KMS-11 (cell line): ENCODE measurements at regions not wholly inside any gene's neighbourhood (a gene's known extent, or its start where the extent isn't known, plus 50 kb on each side); places are given as distances from the start of the nearest gene placed in this dataset.

Source experiments
- H2AFZ ChIP-seq: fragments of 200-600 bp; sonication (generic); 2 replicates; pipeline ENCODE4 v1.6.1; 2016; ENCODE audit warnings: antibody characterized with exemption, mixed run types, low read depth
- H3K27ac ChIP-seq: fragments of 200-600 bp; sonication (generic); 2 replicates; pipeline ENCODE4 v1.6.1; 2016; ENCODE audit warnings: mild to moderate bottlenecking, mixed run types
- H3K27me3 ChIP-seq: fragments of 200-600 bp; sonication (generic); 2 replicates; pipeline ENCODE4 v1.6.1; 2017; ENCODE audit warnings: mild to moderate bottlenecking, low read depth, mixed run types, moderate library complexity; ENCODE audit not compliant: insufficient read depth
- H3K36me3 ChIP-seq: fragments of 200-600 bp; sonication (generic); 2 replicates; pipeline ENCODE4 v1.6.1; 2017; ENCODE audit warnings: mild to moderate bottlenecking, mixed run types; ENCODE audit not compliant: insufficient read depth
- H3K4me1 ChIP-seq: fragments of 200-600 bp; sonication (generic); 2 replicates; pipeline ENCODE4 v1.6.1; 2016; ENCODE audit warnings: mild to moderate bottlenecking, low read depth, mixed run types; ENCODE audit not compliant: poor library complexity, severe bottlenecking
- H3K4me2 ChIP-seq: fragments of 200-600 bp; sonication (generic); 2 replicates; pipeline ENCODE4 v1.7.0; 2016; ENCODE audit warnings: mild to moderate bottlenecking, mixed run types
- H3K4me3 ChIP-seq: fragments of 200-600 bp; sonication (generic); IDR thresholded peaks from 2 replicates; pipeline ENCODE4 v1.6.1; 2017; ENCODE audit warnings: low read depth, low read length, mixed read lengths; ENCODE audit not compliant: insufficient read depth
- H3K79me2 ChIP-seq: fragments of 200-600 bp; sonication (generic); 2 replicates; pipeline ENCODE4 v1.6.1; 2016; ENCODE audit warnings: low read depth, mixed run types; ENCODE audit not compliant: insufficient read depth
- H3K9ac ChIP-seq: fragments of 200-600 bp; sonication (generic); 2 replicates; pipeline ENCODE4 v1.6.1; 2016; ENCODE audit warnings: mild to moderate bottlenecking, mixed run types
- H4K20me1 ChIP-seq: fragments of 200-600 bp; sonication (generic); 2 replicates; pipeline ENCODE4 v1.6.1; 2016; ENCODE audit warnings: mild to moderate bottlenecking, mixed run types; ENCODE audit not compliant: insufficient read depth
- TF ChIP-seq, protein P1 (sequence below): fragments of 200-600 bp; sonication (generic); conservative IDR thresholded peaks from 2 replicates; pipeline ENCODE4 v1.6.1; 2017; ENCODE audit warnings: low read depth, mild to moderate bottlenecking, antibody characterized with exemption, low read length, moderate library complexity, mixed read lengths

DNA sequence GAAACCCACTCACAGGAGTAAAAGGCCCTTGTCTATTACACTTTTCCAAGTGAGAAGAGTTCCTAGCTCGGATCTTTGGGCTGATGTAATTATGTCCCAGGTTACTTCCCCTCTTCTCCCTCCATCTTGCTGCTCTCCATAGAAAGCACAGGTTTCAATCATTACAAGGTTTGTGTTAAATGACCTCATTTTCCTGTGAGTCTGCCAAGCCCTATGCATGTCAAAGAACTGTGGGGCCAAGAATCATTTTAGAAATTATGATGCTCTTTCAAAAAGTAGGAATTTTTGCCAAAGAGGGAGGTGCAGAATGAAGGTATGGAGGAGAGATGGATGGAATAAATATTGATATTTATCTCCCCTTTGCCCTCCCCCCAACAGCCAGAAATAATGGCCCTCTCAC lies 129.3 kb upstream of the TPM1 start:
- H3K4me1 ChIP-seq, result no peaks in the 10 kb centered on the region
- H3K36me3 ChIP-seq, result no peaks in the 10 kb centered on the region
- H2AFZ ChIP-seq, result no peak overlapping the region

DNA sequence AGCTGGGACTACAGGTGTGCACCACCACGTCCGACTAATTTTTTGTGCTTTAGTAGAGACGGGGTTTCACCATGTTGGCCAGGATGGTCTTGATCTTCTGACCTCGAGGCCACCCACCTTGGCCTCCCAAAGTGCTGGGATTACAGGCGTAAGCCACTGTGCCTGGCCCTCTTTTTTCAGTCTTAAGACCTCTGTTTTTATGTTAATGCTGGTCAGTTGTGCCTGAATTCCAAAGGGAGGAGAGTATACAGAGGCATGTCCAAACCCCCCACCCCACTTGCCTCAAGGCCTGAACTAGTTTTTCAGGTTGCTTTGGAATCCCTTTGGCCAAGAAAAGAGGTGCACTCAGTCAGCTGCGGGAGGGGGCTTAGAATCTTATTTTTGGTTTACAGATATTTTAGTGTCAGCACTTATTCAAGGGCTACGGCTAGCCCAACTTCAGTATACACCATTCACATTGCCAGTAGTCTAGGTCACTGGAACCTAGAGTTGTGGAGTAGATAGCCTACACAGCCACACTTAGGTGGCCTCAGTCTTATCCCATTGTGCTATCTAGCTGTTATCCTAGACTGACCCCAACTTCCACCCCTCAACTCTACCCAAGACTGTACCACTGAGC lies 128.0 kb upstream of the TPM1 start:
- H3K4me2 ChIP-seq, result no peak overlapping the region
- TF ChIP-seq, protein P1, sequence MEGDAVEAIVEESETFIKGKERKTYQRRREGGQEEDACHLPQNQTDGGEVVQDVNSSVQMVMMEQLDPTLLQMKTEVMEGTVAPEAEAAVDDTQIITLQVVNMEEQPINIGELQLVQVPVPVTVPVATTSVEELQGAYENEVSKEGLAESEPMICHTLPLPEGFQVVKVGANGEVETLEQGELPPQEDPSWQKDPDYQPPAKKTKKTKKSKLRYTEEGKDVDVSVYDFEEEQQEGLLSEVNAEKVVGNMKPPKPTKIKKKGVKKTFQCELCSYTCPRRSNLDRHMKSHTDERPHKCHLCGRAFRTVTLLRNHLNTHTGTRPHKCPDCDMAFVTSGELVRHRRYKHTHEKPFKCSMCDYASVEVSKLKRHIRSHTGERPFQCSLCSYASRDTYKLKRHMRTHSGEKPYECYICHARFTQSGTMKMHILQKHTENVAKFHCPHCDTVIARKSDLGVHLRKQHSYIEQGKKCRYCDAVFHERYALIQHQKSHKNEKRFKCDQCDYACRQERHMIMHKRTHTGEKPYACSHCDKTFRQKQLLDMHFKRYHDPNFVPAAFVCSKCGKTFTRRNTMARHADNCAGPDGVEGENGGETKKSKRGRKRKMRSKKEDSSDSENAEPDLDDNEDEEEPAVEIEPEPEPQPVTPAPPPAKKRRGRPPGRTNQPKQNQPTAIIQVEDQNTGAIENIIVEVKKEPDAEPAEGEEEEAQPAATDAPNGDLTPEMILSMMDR, result no peak
- H2AFZ ChIP-seq, result no peak overlapping the region
- H3K4me3 ChIP-seq, result no peak overlapping the region
- no peaks in the 10 kb centered on the region for H3K36me3 ChIP-seq
- H3K27ac ChIP-seq, result no peak overlapping the region
- no peak overlapping the region for H3K9ac ChIP-seq
- H3K79me2 ChIP-seq, result no peaks in the 10 kb centered on the region
- H4K20me1 ChIP-seq, result no peaks in the 10 kb centered on the region
- no peaks in the 10 kb centered on the region for H3K27me3 ChIP-seq
- no peaks in the 10 kb centered on the region for H3K4me1 ChIP-seq

More for the DNA sequence above, 129.3 kb upstream of the TPM1 start:
- no peak overlapping the region for H3K4me3 ChIP-seq
- H3K4me2 ChIP-seq, result no peak overlapping the region
- H4K20me1 ChIP-seq, result no peaks in the 10 kb centered on the region
- H3K27me3 ChIP-seq, result no peaks in the 10 kb centered on the region
- H3K9ac ChIP-seq, result no peak overlapping the region
- TF ChIP-seq, protein P1, result no peak
- H3K27ac ChIP-seq, result no peak overlapping the region
- H3K79me2 ChIP-seq, result no peaks in the 10 kb centered on the region

DNA sequence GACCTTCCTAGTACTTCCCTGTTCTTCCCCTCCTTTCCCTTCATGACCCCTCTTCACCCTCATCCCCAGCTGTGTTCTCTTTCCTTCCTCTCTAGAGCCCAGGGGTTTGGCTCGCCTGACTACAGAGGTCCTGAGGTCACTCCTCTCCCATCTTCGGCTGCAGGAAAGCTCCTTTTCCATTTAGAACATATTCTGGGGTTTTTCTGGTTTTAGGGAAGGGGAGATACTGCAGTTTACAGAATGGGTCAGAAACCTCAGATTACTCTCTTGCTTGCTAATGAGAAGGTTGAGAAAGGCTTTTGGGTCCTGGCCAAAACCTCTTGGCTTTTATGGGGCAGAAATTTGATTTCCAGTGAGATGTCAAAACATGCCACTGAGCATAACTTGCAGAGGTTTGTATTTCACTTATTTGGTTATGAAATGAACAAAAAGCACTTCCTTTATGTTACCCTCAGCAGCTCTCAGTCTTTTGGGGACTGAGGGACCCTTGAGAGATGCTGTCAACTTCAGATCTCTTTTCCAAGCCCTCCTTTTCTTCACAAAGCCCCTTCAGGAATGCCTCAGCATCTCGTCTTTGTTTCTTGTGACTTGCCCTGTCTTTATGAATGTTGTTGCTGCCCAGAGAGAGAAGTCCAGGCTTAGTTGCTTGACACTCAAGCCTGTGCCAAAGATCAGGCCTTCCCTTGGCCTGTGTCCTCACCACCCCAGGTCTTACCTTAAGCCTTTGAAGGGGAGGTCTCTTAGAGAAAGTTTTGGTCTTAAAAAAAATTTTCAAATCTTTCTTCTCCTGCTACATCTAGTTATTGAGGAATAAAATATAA lies 121.7 kb upstream of the TPM1 start:
- H2AFZ ChIP-seq, result no peak overlapping the region
- H3K36me3 ChIP-seq, result no peaks in the 10 kb centered on the region
- H3K27me3 ChIP-seq, result no peaks in the 10 kb centered on the region
- H3K27ac ChIP-seq, result no peak overlapping the region
- TF ChIP-seq, protein P1, result no peak
- H3K4me3 ChIP-seq, result no peak overlapping the region
- no peak overlapping the region for H3K9ac ChIP-seq
- H3K4me1 ChIP-seq, result no peaks in the 10 kb centered on the region
- no peaks in the 10 kb centered on the region for H4K20me1 ChIP-seq
- H3K4me2 ChIP-seq, result no peak overlapping the region
- no peaks in the 10 kb centered on the region for H3K79me2 ChIP-seq

DNA sequence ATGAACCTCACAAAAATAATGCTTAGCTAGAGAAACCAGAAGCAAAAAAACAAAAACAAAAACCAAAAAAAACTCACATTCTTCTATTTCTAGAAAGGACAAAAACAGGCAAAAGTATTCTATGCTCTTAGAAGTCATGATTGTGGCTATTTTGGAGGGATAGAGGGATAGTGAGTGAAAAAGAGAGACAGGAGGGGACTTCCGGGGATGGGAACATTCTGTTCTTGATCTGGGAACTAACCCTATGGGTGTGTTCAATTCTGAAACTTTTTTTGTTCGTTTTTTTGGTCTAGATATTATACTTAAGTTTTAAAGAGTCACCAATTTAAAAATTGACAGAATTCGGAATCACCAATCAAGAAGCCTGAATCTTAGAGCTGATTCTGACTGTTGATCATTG lies 120.0 kb upstream of the TPM1 start:
- no peak overlapping the region for H2AFZ ChIP-seq
- TF ChIP-seq, protein P1, result no peak
- no peaks in the 10 kb centered on the region for H3K4me1 ChIP-seq
- no peaks in the 10 kb centered on the region for H3K36me3 ChIP-seq
- no peaks in the 10 kb centered on the region for H3K79me2 ChIP-seq
- no peaks in the 10 kb centered on the region for H4K20me1 ChIP-seq
- no peaks in the 10 kb centered on the region for H3K27me3 ChIP-seq
- H3K9ac ChIP-seq, result no peak overlapping the region
- no peak overlapping the region for H3K4me2 ChIP-seq
- no peak overlapping the region for H3K4me3 ChIP-seq
- no peak overlapping the region for H3K27ac ChIP-seq
